PC-3 (cell line): ENCODE measurements at regions not wholly inside any gene's neighbourhood (a gene's known extent, or its start where the extent isn't known, plus 50 kb on each side); places are given as distances from the start of the nearest gene placed in this dataset.

Source experiments
- CTCF ChIP-seq: fragments of 300-600 bp; sonication (generic); conservative IDR thresholded peaks from 2 replicates; pipeline ENCODE4 v1.5.1; 2017; ENCODE audit warnings: antibody characterized with exemption, low read depth, mild to moderate bottlenecking, low read length
- EZH2 ChIP-seq: fragments of 300-600 bp; sonication (generic); IDR thresholded peaks from one replicate; pipeline ENCODE4 v1.6.1; 2017; ENCODE audit warnings: antibody characterized with exemption, mild to moderate bottlenecking, low read length; ENCODE audit not compliant: unreplicated experiment
- EZH2phosphoT487 ChIP-seq: fragments of 300-600 bp; sonication (generic); IDR thresholded peaks from 2 replicates; pipeline ENCODE4 v1.6.1; 2018; ENCODE audit warnings: mild to moderate bottlenecking, antibody characterized with exemption, low read length, borderline replicate concordance

GRCh38 chr12:67758521-67758920 is 110.0 kb downstream of the DYRK2 start:
- TF ChIP-seq CTCF (no peak), EZH2 (no peak), EZH2phosphoT487 (no peak)
